ENCODE measurements at regions not wholly inside any gene's neighbourhood (a gene's known extent, or its start where the extent isn't known, plus 50 kb on each side); places are given as distances from the start of the nearest gene placed in this dataset.

DNA sequence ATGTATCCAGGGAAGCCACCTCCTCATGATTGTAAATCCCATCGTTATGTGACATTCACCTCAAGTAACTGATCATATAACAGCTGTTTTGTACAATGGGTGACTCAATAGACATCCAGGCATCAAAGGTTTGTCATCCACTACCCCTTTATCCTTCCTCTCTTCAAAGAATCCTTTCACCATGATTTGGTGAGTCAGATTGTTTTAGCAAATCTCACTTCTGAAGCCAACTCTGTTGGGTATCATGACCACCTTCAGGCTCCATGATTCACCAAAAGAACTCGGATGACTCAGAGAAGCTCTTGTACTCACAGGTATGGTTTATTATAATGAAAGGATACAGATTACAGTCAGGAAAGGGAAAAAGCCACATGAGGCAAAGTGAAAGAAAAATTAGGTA, 132.1 kb downstream of the PWWP3B start:
- TF ChIP-seq, protein P1, sequence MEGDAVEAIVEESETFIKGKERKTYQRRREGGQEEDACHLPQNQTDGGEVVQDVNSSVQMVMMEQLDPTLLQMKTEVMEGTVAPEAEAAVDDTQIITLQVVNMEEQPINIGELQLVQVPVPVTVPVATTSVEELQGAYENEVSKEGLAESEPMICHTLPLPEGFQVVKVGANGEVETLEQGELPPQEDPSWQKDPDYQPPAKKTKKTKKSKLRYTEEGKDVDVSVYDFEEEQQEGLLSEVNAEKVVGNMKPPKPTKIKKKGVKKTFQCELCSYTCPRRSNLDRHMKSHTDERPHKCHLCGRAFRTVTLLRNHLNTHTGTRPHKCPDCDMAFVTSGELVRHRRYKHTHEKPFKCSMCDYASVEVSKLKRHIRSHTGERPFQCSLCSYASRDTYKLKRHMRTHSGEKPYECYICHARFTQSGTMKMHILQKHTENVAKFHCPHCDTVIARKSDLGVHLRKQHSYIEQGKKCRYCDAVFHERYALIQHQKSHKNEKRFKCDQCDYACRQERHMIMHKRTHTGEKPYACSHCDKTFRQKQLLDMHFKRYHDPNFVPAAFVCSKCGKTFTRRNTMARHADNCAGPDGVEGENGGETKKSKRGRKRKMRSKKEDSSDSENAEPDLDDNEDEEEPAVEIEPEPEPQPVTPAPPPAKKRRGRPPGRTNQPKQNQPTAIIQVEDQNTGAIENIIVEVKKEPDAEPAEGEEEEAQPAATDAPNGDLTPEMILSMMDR (IDR thresholded peaks at IDR 0.05), result no peak
- TF ChIP-seq POLR2A (IDR thresholded peaks at IDR 0.05), result no peak

Data from uterus (tissue), 2 donors.